Parathyroid adenoma (tissue), 2 donors: ENCODE measurements at regions not wholly inside any gene's neighbourhood (a gene's known extent, or its start where the extent isn't known, plus 50 kb on each side); places are given as distances from the start of the nearest gene placed in this dataset.

Source experiments
- H2AFZ ChIP-seq: fragments of 300-600 bp; sonication (generic); one replicate; pipeline ENCODE4 v1.7.0; 2017; ENCODE audit warnings: antibody characterized with exemption, mild to moderate bottlenecking
- H3K27ac ChIP-seq: fragments of 300-600 bp; sonication (generic); one replicate; pipeline ENCODE4 v1.7.0; 2017
- H3K27me3 ChIP-seq: fragments of 300-600 bp; sonication (generic); one replicate; pipeline ENCODE4 v1.7.0; 2017; ENCODE audit warnings: low read length; ENCODE audit not compliant: control insufficient read depth, insufficient read depth
- H3K36me3 ChIP-seq: fragments of 300-600 bp; sonication (generic); one replicate; pipeline ENCODE4 v1.7.0; 2017; ENCODE audit warnings: low read length; ENCODE audit not compliant: control insufficient read depth, insufficient read depth
- H3K4me1 ChIP-seq: fragments of 300-600 bp; sonication (generic); one replicate; pipeline ENCODE4 v1.7.0; 2017; ENCODE audit warnings: control low read depth
- H3K4me2 ChIP-seq: fragments of 300-600 bp; sonication (generic); one replicate; pipeline ENCODE4 v1.7.0; 2017; ENCODE audit warnings: low read length
- H3K4me3 ChIP-seq: fragments of 300-600 bp; sonication (generic); one replicate; pipeline ENCODE4 v1.7.0; 2017; ENCODE audit warnings: low read depth, low read length
- H3K79me2 ChIP-seq: fragments of 300-600 bp; sonication (generic); one replicate; pipeline ENCODE4 v1.7.0; 2017; ENCODE audit warnings: control low read depth
- H3K9ac ChIP-seq: fragments of 300-600 bp; sonication (generic); one replicate; pipeline ENCODE4 v1.7.0; 2017; ENCODE audit warnings: mild to moderate bottlenecking
- H3K9me3 ChIP-seq: fragments of 300-600 bp; sonication (generic); one replicate; pipeline ENCODE4 v1.7.0; 2017; ENCODE audit warnings: low read length; ENCODE audit not compliant: control insufficient read depth
- TF ChIP-seq, protein P1 (sequence below): fragments of 300-600 bp; sonication (generic); IDR thresholded peaks from one replicate; pipeline ENCODE4 v1.7.0; 2017; ENCODE audit warnings: antibody characterized with exemption, mild to moderate bottlenecking
- donor health status: primary hyperparathyroidism.

DNA sequence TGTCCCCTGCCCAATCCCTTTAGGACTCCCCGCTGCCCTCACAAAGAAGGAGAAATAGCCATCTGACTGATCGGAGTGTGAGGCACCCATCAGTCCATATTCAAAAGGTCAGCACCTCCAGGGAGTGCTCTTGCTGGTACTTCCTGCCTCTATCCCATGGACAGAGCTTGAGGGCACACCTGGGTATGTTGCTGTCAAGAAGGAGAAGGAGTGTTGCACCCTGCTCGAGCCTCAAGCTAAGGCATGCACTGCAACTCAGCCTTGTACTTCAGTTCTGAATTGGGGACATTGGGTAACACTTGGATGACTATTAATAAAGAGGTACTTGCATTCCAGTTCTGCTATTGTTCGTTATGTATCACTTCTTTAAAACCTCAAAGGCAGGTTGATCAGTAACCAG lies 190.3 kb upstream of the ZC3H12A start:
- Histone ChIP-seq H3K27me3 (no peaks in the 10 kb centered on the region), H3K79me2 (no peaks in the 10 kb centered on the region), H3K4me2 (no peak overlapping the region), H3K4me3 (no peak overlapping the region), H3K27ac (no peak overlapping the region), H2AFZ (no peak overlapping the region), H3K9me3 (no peaks in the 10 kb centered on the region), H3K4me1 (no peaks in the 10 kb centered on the region), H3K36me3 (no peaks in the 10 kb centered on the region), H3K9ac (no peak overlapping the region)
- TF ChIP-seq, protein P1, sequence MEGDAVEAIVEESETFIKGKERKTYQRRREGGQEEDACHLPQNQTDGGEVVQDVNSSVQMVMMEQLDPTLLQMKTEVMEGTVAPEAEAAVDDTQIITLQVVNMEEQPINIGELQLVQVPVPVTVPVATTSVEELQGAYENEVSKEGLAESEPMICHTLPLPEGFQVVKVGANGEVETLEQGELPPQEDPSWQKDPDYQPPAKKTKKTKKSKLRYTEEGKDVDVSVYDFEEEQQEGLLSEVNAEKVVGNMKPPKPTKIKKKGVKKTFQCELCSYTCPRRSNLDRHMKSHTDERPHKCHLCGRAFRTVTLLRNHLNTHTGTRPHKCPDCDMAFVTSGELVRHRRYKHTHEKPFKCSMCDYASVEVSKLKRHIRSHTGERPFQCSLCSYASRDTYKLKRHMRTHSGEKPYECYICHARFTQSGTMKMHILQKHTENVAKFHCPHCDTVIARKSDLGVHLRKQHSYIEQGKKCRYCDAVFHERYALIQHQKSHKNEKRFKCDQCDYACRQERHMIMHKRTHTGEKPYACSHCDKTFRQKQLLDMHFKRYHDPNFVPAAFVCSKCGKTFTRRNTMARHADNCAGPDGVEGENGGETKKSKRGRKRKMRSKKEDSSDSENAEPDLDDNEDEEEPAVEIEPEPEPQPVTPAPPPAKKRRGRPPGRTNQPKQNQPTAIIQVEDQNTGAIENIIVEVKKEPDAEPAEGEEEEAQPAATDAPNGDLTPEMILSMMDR, result no peak

DNA sequence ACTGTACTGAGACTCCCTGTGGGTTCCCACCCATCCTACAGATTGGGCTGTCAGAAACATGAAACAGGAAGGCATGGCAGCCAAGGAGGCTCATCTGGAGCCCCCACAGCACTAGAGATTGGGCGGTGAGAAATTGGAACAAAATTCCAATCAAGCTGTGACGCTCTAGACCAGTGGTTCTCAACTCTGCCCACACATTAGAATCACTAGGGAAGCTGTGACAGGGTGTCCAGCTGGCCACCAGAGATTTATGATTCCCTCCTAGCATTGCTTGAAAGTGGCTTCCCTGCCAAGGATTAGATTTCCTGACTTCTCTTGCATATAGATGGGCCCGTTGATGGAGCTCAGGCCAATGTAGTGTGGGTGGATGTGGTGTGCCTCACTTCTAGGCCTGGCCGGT lies 187.5 kb upstream of the ZC3H12A start:
- TF ChIP-seq, protein P1, result no peak
- Histone ChIP-seq H3K36me3 (no peaks in the 10 kb centered on the region), H3K9me3 (no peaks in the 10 kb centered on the region), H3K4me3 (no peak overlapping the region), H2AFZ (no peak overlapping the region), H3K9ac (no peak overlapping the region), H3K27me3 (no peaks in the 10 kb centered on the region), H3K79me2 (no peaks in the 10 kb centered on the region), H3K27ac (no peak overlapping the region), H3K4me2 (no peak overlapping the region), H3K4me1 (no peaks in the 10 kb centered on the region)

DNA sequence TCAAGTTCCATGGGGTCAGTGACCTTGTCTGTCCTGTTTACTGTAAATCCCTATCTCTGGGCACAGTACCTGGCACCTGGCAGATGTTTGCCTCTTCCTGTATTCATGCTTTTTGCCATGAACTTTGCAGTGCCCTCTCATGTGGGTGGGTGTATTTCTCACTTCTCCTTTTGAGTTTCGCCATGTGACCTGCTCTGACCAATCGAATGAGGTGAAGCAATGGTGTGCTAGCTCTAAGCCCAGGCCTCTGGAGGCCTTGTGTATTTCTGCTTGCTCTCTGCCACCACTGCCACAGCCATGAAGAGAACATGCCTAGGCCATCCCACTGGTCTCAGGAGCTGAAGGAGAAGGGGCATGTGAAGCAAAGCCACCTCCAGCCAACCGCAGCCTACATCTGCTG lies 185.5 kb upstream of the ZC3H12A start:
- Histone ChIP-seq H3K79me2 (no peaks in the 10 kb centered on the region), H3K27me3 (no peaks in the 10 kb centered on the region), H3K4me2 (no peak overlapping the region), H3K9ac (no peak overlapping the region), H3K27ac (no peak overlapping the region), H3K4me3 (no peak overlapping the region), H2AFZ (no peak overlapping the region), H3K4me1 (no peaks in the 10 kb centered on the region), H3K36me3 (no peaks in the 10 kb centered on the region), H3K9me3 (no peaks in the 10 kb centered on the region)
- TF ChIP-seq, protein P1, result no peak

DNA sequence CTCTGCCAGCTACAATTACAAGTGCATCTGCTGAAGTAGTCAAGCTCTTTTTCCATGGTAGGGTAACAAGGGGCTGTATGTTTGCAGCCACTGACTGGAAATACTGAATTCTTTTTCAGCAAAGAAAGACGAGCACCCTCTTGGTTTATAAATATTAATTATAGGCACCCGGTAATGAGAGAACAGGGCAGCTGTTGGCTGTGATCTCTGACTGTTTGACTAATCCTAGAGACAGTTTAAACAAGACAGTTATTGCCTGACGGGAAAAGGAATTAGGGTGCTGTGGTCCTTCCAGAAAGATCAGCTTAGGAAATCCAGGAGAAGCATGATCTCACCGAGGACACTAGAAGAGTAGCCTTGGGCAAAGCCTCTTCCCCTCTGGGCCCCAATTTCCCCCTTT lies 183.7 kb upstream of the ZC3H12A start:
- Histone ChIP-seq H3K79me2 (no peaks in the 10 kb centered on the region), H3K36me3 (no peaks in the 10 kb centered on the region), H3K4me3 (no peak overlapping the region), H3K9me3 (no peaks in the 10 kb centered on the region), H2AFZ (no peak overlapping the region), H3K27ac (no peak overlapping the region), H3K4me2 (no peak overlapping the region), H3K27me3 (no peaks in the 10 kb centered on the region), H3K9ac (no peak overlapping the region), H3K4me1 (no peaks in the 10 kb centered on the region)
- TF ChIP-seq, protein P1, result no peak

DNA sequence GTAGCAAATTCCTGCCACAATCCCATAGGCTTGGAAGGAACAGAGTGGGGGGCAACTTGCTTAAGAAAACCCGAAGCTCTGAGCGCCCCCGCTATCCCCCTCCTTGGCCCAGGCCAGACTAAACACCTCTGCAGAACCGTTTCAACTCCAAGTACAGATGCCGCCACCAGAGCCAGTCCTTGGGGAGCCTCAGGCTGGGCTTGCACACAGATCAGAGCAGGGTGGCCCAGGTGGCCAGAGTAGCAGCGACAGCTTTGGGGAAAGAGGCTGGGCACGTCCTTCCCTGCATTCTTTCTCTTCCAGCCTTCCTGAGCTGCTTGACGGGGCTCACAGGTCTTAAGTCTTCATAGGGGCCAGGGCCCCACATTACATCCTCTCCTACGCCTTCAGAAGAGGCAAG lies 181.6 kb upstream of the ZC3H12A start:
- Histone ChIP-seq H3K4me1 (no peaks in the 10 kb centered on the region), H3K27ac (no peak overlapping the region), H3K27me3 (no peaks in the 10 kb centered on the region)

More for the DNA sequence above, 181.6 kb upstream of the ZC3H12A start:
- Histone ChIP-seq H3K36me3 (no peaks in the 10 kb centered on the region), H2AFZ (no peak overlapping the region), H3K9me3 (no peaks in the 10 kb centered on the region), H3K9ac (no peak overlapping the region), H3K4me3 (no peak overlapping the region), H3K4me2 (no peak overlapping the region), H3K79me2 (no peaks in the 10 kb centered on the region)
- TF ChIP-seq, protein P1, result no peak
